GM12878 (cell line): ENCODE measurements at regions not wholly inside any gene's neighbourhood (a gene's known extent, or its start where the extent isn't known, plus 50 kb on each side); places are given as distances from the start of the nearest gene placed in this dataset.

Experiments
- ATAC-seq: fragments of 200-7000 bp; cut with Tn5 transposase; 3 replicates; pipeline ENCODE4 v1.9.1; 2020; ENCODE audit warnings: mild to moderate bottlenecking, moderate library complexity
- BruUV-seq: library from RNA; stranded (reverse); fragments of 400-500 nt; replicated peaks from 2 replicates; lab custom pipeline; 2021; lab: Mats Ljungman, UMichigan
- CTCF ChIA-PET: fragments of 300-600 bp; sonication (Branson Sonifier 250); formaldehyde crosslinking; extraction: SDS; loops from one replicate; lab custom pipeline; 2021; ENCODE audit warnings: inconsistent platforms; lab: Yijun Ruan, JAX
- POLR2A ChIA-PET: fragments of 350-600 bp; formaldehyde crosslinking; extraction: SDS; loops from one replicate; lab custom pipeline; 2021; ENCODE audit warnings: inconsistent platforms; lab: Charles Lee
- RAD21 ChIA-PET: fragments of 300-600 bp; sonication (Branson Sonifier 250); formaldehyde crosslinking; loops from one replicate; lab custom pipeline; 2023; ENCODE audit warnings: antibody characterized with exemption; ENCODE audit not compliant: unreplicated experiment; lab: Charles Lee
- SMC1A ChIA-PET: fragments of 300-600 bp; sonication (Branson Sonifier 250); formaldehyde crosslinking; loops from one replicate; lab custom pipeline; 2023; ENCODE audit not compliant: unreplicated experiment, uncharacterized antibody; lab: Charles Lee
- DNase-seq: peaks from one replicate; pipeline ENCODE4 v3.0.0-alpha.2; 2011; ENCODE audit warnings: low read depth, low spot score
- FAIRE-seq: peaks from 3 replicates; lab custom pipeline; 2011; peaks lifted over from hg19 to GRCh38; lab: Jason Lieb, UNC
- H2AFZ ChIP-seq: 2 replicates; pipeline ENCODE4 v1.6.0; 2011; ENCODE audit warnings: low read depth, low read length, control low read depth; ENCODE audit not compliant: control insufficient read depth
- H3K27ac ChIP-seq: 2 replicates; pipeline ENCODE4 v1.5.1; 2011; ENCODE audit warnings: control low read depth; ENCODE audit not compliant: control insufficient read depth, insufficient read depth
- H3K27me3 ChIP-seq, 2 experiments: replicated peaks in 1 of 2; 2 replicates each; pipeline versions ENCODE4 v1.6.0 to v1.6.1; 2011; ENCODE audit warnings: low read length in 1 of 2; ENCODE audit not compliant: control insufficient read depth in 2 of 2, insufficient read depth in 2 of 2
- H3K36me3 ChIP-seq, 2 experiments: 2 replicates each; pipeline ENCODE4 v1.5.1; 2011; ENCODE audit warnings: low read length in 1 of 2; ENCODE audit not compliant: control insufficient read depth in 2 of 2, insufficient read depth in 2 of 2
- H3K4me1 ChIP-seq: 2 replicates; pipeline ENCODE4 v1.6.1; 2011; ENCODE audit warnings: mild to moderate bottlenecking, low read length, moderate library complexity, mixed read lengths; ENCODE audit not compliant: control insufficient read depth, insufficient read depth
- H3K4me2 ChIP-seq: 2 replicates; pipeline ENCODE4 v1.6.0; 2011; ENCODE audit warnings: control low read depth; ENCODE audit not compliant: control insufficient read depth, insufficient read depth
- H3K4me3 ChIP-seq: fragments of 200-600 bp; sonication (generic); 2 replicates; pipeline ENCODE4 v1.5.1; 2016
- H3K79me2 ChIP-seq: 2 replicates; pipeline ENCODE4 v1.6.0; 2011; ENCODE audit warnings: low read length; ENCODE audit not compliant: control insufficient read depth, insufficient read depth
- H3K9ac ChIP-seq: 2 replicates; pipeline ENCODE4 v1.8.0; 2011; ENCODE audit warnings: low read length, control low read depth, mixed read lengths; ENCODE audit not compliant: control insufficient read depth, insufficient read depth
- H3K9me3 ChIP-seq: replicated peaks from 3 replicates; pipeline ENCODE4 v1.5.1; 2011; ENCODE audit warnings: mild to moderate bottlenecking, low read length; ENCODE audit not compliant: control insufficient read depth, insufficient read depth
- H4K20me1 ChIP-seq: 2 replicates; pipeline ENCODE4 v1.6.0; 2011; ENCODE audit not compliant: control insufficient read depth, insufficient read depth
- BCL11A ChIP-seq: IDR thresholded peaks from 2 replicates; pipeline ENCODE4 v1.6.1; 2011; ENCODE audit warnings: low read depth, low read length
- CEBPB ChIP-seq, 2 experiments: fragments of 150-350 bp in 1 of 2; IDR thresholded peaks; 2 replicates each; pipeline ENCODE4 v1.6.1; 2012 to 2014; ENCODE audit warnings: low read depth in 2 of 2, low read length in 2 of 2, borderline replicate concordance in 1 of 2, inconsistent platforms in 1 of 2
- E2F8 ChIP-seq: fragments of 450-650 bp; IDR thresholded peaks from 2 replicates; pipeline ENCODE4 v1.6.1; 2018; ENCODE audit warnings: mild to moderate bottlenecking, low read depth, moderate library complexity; ENCODE audit not compliant: partially characterized antibody
- IKZF2 ChIP-seq, 2 experiments: fragments of 450-650 bp; IDR thresholded peaks; 2 replicates each; pipeline ENCODE4 v1.6.1; 2017; ENCODE audit warnings: mild to moderate bottlenecking in 2 of 2, moderate library complexity in 2 of 2
- MEF2A ChIP-seq: IDR thresholded peaks from 2 replicates; pipeline ENCODE4 v1.6.1; 2011; ENCODE audit warnings: low read depth, mild to moderate bottlenecking, low read length, moderate library complexity; ENCODE audit not compliant: insufficient read depth
- NR2C2 ChIP-seq: IDR thresholded peaks from 2 replicates; pipeline ENCODE4 v1.6.1; 2011; ENCODE audit warnings: borderline replicate concordance, low read depth; ENCODE audit not compliant: control insufficient read depth, insufficient read length
- PAX8 ChIP-seq: fragments of 450-650 bp; IDR thresholded peaks from 2 replicates; pipeline ENCODE4 v1.6.1; 2017; ENCODE audit warnings: mild to moderate bottlenecking, moderate library complexity
- RAD51 ChIP-seq: fragments of 450-650 bp; IDR thresholded peaks from 2 replicates; pipeline ENCODE4 v1.6.1; 2016; ENCODE audit warnings: moderate library complexity, mild to moderate bottlenecking, inconsistent platforms
- RB1 ChIP-seq: fragments of 450-650 bp; formaldehyde crosslinking; IDR thresholded peaks from 2 replicates; pipeline ENCODE4 v1.6.1; 2017; ENCODE audit warnings: mild to moderate bottlenecking, borderline replicate concordance
- RBBP5 ChIP-seq: fragments of 200-600 bp; sonication (generic); conservative IDR thresholded peaks from 2 replicates; pipeline ENCODE4 v1.6.1; 2016
- SKIL ChIP-seq: fragments of 450-650 bp; IDR thresholded peaks from 2 replicates; pipeline ENCODE4 v1.6.1; 2017; ENCODE audit warnings: mild to moderate bottlenecking, low read depth, inconsistent platforms; ENCODE audit not compliant: poor library complexity, severe bottlenecking
- SREBF1 ChIP-seq: IDR thresholded peaks from 2 replicates; pipeline ENCODE4 v1.6.1; 2012; ENCODE audit warnings: mild to moderate bottlenecking, low read length
- SREBF2 ChIP-seq: IDR thresholded peaks from 2 replicates; pipeline ENCODE4 v1.6.1; 2012; ENCODE audit warnings: mild to moderate bottlenecking, low read length
- WGBS: methylation state at CpG from one replicate; pipeline ENCODE4 v1.1.6; 2016; ENCODE audit warnings: low lambda C conversion rate; ENCODE audit not compliant: insufficient replicate concordance, insufficient coverage; ENCODE audit errors: missing lambda C conversion rate; 5-methylcytosine and 5-hydroxymethylcytosine counted together
- in situ Hi-C: fragments of 300-500 bp; cut with MboI; formaldehyde crosslinking; loops from 9 replicates; pipeline ENCODE4 v1.14.3; 2018; ENCODE audit warnings: mixed read lengths
- intact Hi-C: fragments of 100-400 bp; cut with micrococcal nuclease; formaldehyde crosslinking; loops from one replicate; pipeline ENCODE4 v1.14.2; 2022; ENCODE audit not compliant: unreplicated experiment
- TF ChIP-seq, protein P1 (sequence below): IDR thresholded peaks from 2 replicates; pipeline ENCODE4 v1.6.1; 2012; ENCODE audit warnings: low read depth, low read length, improper control_type of control experiment
- TF ChIP-seq, protein P2 (sequence below): IDR thresholded peaks from 2 replicates; pipeline ENCODE4 v1.6.1; 2011; ENCODE audit warnings: borderline replicate concordance, low read depth, mild to moderate bottlenecking, moderate library complexity, mixed read lengths, low read length; ENCODE audit not compliant: insufficient read depth; ENCODE audit errors: extremely low read length
- TF ChIP-seq, protein P3 (sequence below): fragments of 150-350 bp; IDR thresholded peaks from 2 replicates; pipeline ENCODE4 v1.6.1; 2014; ENCODE audit warnings: mild to moderate bottlenecking, low read depth, low read length

DNA sequence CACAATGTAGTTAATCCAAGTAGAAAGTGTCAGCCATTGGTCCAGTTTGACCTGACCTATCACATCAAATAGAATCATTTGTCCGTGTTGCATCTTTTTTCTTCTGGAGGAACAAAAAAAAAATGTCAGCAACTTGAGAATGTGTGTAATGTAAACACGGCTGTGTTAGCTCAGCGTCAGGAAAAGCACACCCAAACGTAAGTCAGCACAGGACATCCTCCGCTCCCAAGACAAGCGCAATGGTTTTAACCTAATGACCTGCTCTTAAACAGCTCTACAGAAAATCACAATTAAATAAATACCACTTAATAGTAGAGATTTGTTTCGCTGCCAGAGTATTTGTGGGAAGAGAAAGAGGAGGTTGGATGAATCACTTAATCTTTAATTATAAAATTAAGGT lies 59.4 kb downstream of the OSR1 start:
- FAIRE-seq (no peak), DNase-seq (no peak), ATAC-seq (no peak)
- H3K79me2 ChIP-seq, result no peaks in the 10 kb centered on the region
- no peaks in the 10 kb centered on the region for H3K9me3 ChIP-seq
- intact Hi-C loops (no loop called here), in situ Hi-C loops (no loop called here)
- 43% methylated on average over 7 of the region's 7 CpGs for WGBS
- no peak overlapping the region for H2AFZ ChIP-seq
- SMC1A ChIA-PET, result no interaction called here
- H3K4me3 ChIP-seq, result no peak overlapping the region
- H3K27ac ChIP-seq, result no peak overlapping the region
- H3K27me3 ChIP-seq, result no peaks in the 10 kb centered on the region
- H3K36me3 ChIP-seq, result no peaks in the 10 kb centered on the region
- POLR2A ChIA-PET, result no interaction called here
- no peaks in the 10 kb centered on the region for H4K20me1 ChIP-seq
- H3K9ac ChIP-seq, result no peak overlapping the region
- no peak overlapping the region for H3K4me2 ChIP-seq
- CTCF ChIA-PET, result interaction anchor here (1.2 to 1.7 kb wide), 2 partner anchors 19 to 24 kb away, joined by 3 to 4 read pairs; no protein-coding TSS in a partner anchor
- no TSS peak for BruUV-seq
- RAD21 ChIA-PET, result no interaction called here
- H3K4me1 ChIP-seq, result no peaks in the 10 kb centered on the region
- TF ChIP-seq RB1, result no peak
- TF ChIP-seq E2F8, result no peak
- TF ChIP-seq SKIL, result no peak
- TF ChIP-seq CEBPB (IDR thresholded peaks at IDR 0.05; ENCODE audit: borderline replicate concordance in 1 of 2, low read depth in 2 of 2, low read length in 2 of 2), result no peak
- TF ChIP-seq NR2C2, result no peak
- TF ChIP-seq BCL11A, result no peak
- TF ChIP-seq, protein P1, sequence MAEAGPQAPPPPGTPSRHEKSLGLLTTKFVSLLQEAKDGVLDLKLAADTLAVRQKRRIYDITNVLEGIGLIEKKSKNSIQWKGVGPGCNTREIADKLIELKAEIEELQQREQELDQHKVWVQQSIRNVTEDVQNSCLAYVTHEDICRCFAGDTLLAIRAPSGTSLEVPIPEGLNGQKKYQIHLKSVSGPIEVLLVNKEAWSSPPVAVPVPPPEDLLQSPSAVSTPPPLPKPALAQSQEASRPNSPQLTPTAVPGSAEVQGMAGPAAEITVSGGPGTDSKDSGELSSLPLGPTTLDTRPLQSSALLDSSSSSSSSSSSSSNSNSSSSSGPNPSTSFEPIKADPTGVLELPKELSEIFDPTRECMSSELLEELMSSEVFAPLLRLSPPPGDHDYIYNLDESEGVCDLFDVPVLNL, result no peak
- TF ChIP-seq MEF2A, result no peak
- TF ChIP-seq, protein P2, sequence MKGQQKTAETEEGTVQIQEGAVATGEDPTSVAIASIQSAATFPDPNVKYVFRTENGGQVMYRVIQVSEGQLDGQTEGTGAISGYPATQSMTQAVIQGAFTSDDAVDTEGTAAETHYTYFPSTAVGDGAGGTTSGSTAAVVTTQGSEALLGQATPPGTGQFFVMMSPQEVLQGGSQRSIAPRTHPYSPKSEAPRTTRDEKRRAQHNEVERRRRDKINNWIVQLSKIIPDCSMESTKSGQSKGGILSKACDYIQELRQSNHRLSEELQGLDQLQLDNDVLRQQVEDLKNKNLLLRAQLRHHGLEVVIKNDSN, result no peak
- no peak for TF ChIP-seq RAD51
- TF ChIP-seq RBBP5, result no peak
- TF ChIP-seq SREBF2, result no peak
- TF ChIP-seq, protein P3, sequence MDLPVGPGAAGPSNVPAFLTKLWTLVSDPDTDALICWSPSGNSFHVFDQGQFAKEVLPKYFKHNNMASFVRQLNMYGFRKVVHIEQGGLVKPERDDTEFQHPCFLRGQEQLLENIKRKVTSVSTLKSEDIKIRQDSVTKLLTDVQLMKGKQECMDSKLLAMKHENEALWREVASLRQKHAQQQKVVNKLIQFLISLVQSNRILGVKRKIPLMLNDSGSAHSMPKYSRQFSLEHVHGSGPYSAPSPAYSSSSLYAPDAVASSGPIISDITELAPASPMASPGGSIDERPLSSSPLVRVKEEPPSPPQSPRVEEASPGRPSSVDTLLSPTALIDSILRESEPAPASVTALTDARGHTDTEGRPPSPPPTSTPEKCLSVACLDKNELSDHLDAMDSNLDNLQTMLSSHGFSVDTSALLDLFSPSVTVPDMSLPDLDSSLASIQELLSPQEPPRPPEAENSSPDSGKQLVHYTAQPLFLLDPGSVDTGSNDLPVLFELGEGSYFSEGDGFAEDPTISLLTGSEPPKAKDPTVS, result no peak
- TF ChIP-seq PAX8, result no peak
- TF ChIP-seq IKZF2 (IDR thresholded peaks at IDR 0.05), result no peak
- no peak for TF ChIP-seq SREBF1
